Suprapubic skin (tissue), 4 donors: ENCODE measurements at regions not wholly inside any gene's neighbourhood (a gene's known extent, or its start where the extent isn't known, plus 50 kb on each side); places are given as distances from the start of the nearest gene placed in this dataset.

Experiments
- DNase-seq, 2 donors: peaks; one replicate each; pipeline ENCODE4 v3.0.0-alpha.2; 2019; ENCODE audit warnings: low spot score in 2 of 2
- H3K27ac ChIP-seq: fragments of 200-600 bp; sonication (generic); one replicate; pipeline ENCODE4 v1.5.1; 2019
- H3K27me3 ChIP-seq: fragments of 200-600 bp; sonication (generic); one replicate; pipeline ENCODE4 v1.5.1; 2019
- H3K36me3 ChIP-seq: fragments of 200-600 bp; sonication (generic); one replicate; pipeline ENCODE4 v1.5.1; 2019
- H3K4me1 ChIP-seq: fragments of 200-600 bp; sonication (generic); one replicate; pipeline ENCODE4 v1.5.1; 2019
- H3K4me3 ChIP-seq: fragments of 200-600 bp; sonication (generic); one replicate; pipeline ENCODE4 v1.5.1; 2019; ENCODE audit warnings: mild to moderate bottlenecking
- H3K9me3 ChIP-seq: fragments of 200-600 bp; sonication (generic); one replicate; pipeline ENCODE4 v1.5.1; 2019
- EP300 ChIP-seq: sonication (generic); formaldehyde crosslinking; IDR thresholded peaks from one replicate; pipeline ENCODE4 v1.6.1; 2017; ENCODE audit warnings: antibody characterized with exemption
- POLR2A ChIP-seq, 2 donors: fragments of 450-650 bp; IDR thresholded peaks; one replicate each; pipeline ENCODE4 v1.6.1; 2017; ENCODE audit warnings: antibody characterized with exemption in 2 of 2, mild to moderate bottlenecking in 2 of 2, moderate library complexity in 2 of 2
- POLR2AphosphoS5 ChIP-seq, 3 donors: sonication (generic); formaldehyde crosslinking; IDR thresholded peaks; one replicate each; pipeline ENCODE4 v1.6.1; 2017; ENCODE audit warnings: antibody characterized with exemption in 3 of 3
- WGBS: methylation state at CpG from one replicate; pipeline ENCODE4 v1.1.5; 2018; 5-methylcytosine and 5-hydroxymethylcytosine counted together
- TF ChIP-seq, protein P1 (sequence below), 2 donors: fragments of 200-600 bp in 1 of 2; fragments of 450-650 bp in 1 of 2; sonication (generic) in 1 of 2; IDR thresholded peaks; one replicate each; pipeline ENCODE4 v1.5.1; 2016 to 2019; ENCODE audit warnings: antibody characterized with exemption in 2 of 2, mild to moderate bottlenecking in 1 of 2, moderate library complexity in 1 of 2

DNA sequence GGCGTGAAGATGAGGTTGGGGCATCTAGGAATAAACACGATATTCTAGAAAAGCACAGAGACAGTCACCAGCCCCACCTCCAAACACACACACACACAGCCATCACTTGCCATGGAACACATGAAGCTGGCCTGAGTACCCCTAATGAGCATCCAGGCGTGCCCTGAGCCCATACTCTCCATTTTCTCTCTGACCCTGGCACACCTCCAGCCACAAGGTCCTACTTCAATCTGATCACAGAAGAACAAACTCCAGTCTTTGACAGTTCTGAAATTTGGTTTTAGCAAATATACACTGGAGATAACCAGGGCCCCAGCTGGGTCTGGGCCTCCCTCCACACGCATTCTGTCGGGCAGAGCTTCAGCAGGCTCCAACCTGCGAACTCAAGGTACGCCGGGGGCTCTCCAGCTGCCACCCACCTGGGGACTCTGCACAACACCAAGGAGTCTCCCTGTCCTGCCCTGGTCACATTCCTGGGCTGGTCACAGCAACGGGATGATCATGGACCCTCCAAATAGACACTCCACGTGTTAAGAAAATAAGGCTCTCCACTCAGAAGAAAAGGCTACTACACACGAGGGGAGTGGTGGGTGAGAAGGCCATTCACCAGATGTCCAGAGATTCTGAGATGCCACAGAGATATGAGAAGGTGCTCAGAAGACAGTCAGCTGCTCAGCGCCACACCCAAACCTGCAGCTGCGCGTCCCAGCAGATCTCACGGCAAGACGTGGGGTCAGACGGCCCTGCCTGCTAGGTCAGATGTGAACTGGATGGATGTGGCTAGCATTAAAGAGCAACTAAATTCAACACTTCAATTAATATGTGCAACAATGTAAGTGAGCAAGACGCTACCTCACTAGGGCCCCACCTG is 57.0 kb upstream of the PNMA1 start:
- H3K36me3 ChIP-seq = no peaks in the 10 kb centered on the region
- no peak overlapping the region for H3K4me3 ChIP-seq
- WGBS = 67% methylated on average over 12 of the region's 18 CpGs
- DNase-seq = no peak
- H3K9me3 ChIP-seq = no peaks in the 10 kb centered on the region
- H3K27ac ChIP-seq = peak overlapping the region; percentile 85
- TF ChIP-seq EP300 = no peak
- TF ChIP-seq, protein P1, sequence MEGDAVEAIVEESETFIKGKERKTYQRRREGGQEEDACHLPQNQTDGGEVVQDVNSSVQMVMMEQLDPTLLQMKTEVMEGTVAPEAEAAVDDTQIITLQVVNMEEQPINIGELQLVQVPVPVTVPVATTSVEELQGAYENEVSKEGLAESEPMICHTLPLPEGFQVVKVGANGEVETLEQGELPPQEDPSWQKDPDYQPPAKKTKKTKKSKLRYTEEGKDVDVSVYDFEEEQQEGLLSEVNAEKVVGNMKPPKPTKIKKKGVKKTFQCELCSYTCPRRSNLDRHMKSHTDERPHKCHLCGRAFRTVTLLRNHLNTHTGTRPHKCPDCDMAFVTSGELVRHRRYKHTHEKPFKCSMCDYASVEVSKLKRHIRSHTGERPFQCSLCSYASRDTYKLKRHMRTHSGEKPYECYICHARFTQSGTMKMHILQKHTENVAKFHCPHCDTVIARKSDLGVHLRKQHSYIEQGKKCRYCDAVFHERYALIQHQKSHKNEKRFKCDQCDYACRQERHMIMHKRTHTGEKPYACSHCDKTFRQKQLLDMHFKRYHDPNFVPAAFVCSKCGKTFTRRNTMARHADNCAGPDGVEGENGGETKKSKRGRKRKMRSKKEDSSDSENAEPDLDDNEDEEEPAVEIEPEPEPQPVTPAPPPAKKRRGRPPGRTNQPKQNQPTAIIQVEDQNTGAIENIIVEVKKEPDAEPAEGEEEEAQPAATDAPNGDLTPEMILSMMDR (IDR thresholded peaks at IDR 0.05) = no peak
- no peak for TF ChIP-seq POLR2AphosphoS5 (IDR thresholded peaks at IDR 0.05)
- TF ChIP-seq POLR2A (IDR thresholded peaks at IDR 0.05) = no peak
- H3K27me3 ChIP-seq = no peaks in the 10 kb centered on the region
- H3K4me1 ChIP-seq = peaks cover 85% of the 10 kb centered on the region

DNA sequence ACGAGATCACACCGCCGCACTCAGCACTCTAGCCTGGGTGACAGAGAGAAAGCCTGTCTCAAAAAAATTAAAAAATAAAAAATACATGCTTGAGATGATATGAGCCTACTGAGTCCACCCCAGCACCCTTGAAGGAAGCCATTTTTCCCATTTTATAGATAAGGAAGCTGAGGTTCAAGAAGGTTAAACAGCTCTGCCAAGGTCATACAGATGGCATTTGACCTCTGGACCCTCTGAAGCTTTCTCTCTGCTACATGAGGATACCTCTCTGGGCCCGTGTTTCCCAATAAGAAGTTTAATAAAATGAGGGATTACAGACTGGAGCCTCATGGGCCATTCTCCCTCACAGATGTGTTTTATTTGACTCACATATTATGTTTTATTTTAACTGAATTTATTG is 53.9 kb upstream of the PNMA1 start:
- Histone ChIP-seq H3K9me3 (no peaks in the 10 kb centered on the region), H3K4me3 (no peak overlapping the region), H3K27me3 (no peaks in the 10 kb centered on the region), H3K36me3 (no peaks in the 10 kb centered on the region), H3K27ac (no peak overlapping the region), H3K4me1 (peaks cover 85% of the 10 kb centered on the region)
- TF ChIP-seq, protein P1 (IDR thresholded peaks at IDR 0.05) = no peak
- TF ChIP-seq EP300 (no peak), POLR2A (IDR thresholded peaks at IDR 0.05) (no peak)
- DNase-seq = no peak
- WGBS = 87% methylated on average over 4 of the region's 4 CpGs

DNA sequence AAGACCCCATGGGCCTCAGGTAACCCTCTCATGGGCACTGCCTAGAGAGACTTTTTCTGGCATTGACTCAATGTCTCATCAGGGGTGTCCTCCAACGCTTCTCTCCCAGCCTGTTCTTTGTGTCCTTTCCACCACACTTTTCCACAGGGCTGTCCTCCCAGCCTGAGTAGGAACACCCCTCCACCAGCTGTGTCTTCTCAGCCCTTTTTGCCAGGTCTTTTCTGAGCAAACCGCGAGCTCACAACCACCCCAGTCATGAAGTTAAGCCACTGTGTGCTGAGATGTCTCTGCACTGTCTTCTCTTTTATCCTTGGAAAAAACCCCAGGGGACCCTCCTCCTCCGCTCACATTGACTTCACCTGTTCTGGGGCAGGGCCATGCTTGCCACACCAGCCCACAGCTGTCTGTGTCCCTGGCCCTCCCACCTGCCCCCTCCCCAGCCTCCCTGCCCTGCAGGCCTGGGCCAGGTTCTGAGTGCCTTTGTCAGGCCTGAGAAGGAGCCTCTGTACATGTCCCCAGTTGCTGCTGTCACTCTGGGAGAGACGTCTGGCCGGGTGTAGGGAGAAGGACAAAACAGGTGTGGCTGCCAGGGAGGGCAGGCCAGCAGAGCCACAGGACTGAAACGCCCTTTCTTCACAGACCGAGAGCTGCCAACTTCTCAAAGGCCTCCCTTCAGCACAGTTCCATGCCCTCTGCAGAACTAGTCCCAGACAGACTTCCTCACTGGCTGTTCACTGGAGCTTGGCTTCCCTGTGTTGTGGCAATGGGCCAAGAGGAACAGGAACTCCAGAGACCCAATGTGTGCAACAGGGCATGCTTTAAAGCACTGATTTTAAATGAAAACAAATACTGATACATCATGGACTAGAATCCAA is 50.5 kb upstream of the PNMA1 start:
- H3K27ac ChIP-seq = peak overlapping the region; percentile 86
- no peaks in the 10 kb centered on the region for H3K36me3 ChIP-seq
- H3K9me3 ChIP-seq = no peaks in the 10 kb centered on the region
- H3K4me3 ChIP-seq = no peak overlapping the region
- DNase-seq = no peak
- H3K27me3 ChIP-seq = no peaks in the 10 kb centered on the region
- peaks cover 86% of the 10 kb centered on the region for H3K4me1 ChIP-seq
- TF ChIP-seq, protein P1 (IDR thresholded peaks at IDR 0.05) = no peak
- no peak for TF ChIP-seq EP300
- no peak for TF ChIP-seq POLR2AphosphoS5 (IDR thresholded peaks at IDR 0.05)
- no peak for TF ChIP-seq POLR2A (IDR thresholded peaks at IDR 0.05)
- 34% methylated on average over 6 of the region's 8 CpGs for WGBS
